ENCODE measurements at regions not wholly inside any gene's neighbourhood (a gene's known extent, or its start where the extent isn't known, plus 50 kb on each side); places are given as distances from the start of the nearest gene placed in this dataset.

DNA sequence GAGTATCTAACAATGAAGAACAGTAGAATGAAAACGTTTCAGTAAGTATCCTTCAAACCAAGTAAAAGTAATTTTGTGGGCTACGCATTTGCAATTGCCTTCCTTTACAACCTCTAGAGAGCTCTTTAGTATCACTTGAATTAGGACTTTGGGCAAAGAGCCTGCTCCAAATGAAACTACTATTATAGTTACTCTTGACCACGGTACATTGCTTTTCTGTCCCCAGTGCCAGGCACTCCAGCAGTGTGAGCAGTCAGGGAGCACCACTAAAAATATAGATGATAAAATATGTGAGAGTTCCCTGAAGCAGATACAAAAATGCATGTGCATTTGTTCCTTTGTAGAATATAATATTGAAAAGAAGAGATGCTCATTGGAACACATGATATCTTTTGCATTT lies 450.1 kb upstream of the MANEA start:
- TF ChIP-seq, protein P1, sequence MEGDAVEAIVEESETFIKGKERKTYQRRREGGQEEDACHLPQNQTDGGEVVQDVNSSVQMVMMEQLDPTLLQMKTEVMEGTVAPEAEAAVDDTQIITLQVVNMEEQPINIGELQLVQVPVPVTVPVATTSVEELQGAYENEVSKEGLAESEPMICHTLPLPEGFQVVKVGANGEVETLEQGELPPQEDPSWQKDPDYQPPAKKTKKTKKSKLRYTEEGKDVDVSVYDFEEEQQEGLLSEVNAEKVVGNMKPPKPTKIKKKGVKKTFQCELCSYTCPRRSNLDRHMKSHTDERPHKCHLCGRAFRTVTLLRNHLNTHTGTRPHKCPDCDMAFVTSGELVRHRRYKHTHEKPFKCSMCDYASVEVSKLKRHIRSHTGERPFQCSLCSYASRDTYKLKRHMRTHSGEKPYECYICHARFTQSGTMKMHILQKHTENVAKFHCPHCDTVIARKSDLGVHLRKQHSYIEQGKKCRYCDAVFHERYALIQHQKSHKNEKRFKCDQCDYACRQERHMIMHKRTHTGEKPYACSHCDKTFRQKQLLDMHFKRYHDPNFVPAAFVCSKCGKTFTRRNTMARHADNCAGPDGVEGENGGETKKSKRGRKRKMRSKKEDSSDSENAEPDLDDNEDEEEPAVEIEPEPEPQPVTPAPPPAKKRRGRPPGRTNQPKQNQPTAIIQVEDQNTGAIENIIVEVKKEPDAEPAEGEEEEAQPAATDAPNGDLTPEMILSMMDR (IDR thresholded peaks at IDR 0.05) = no peak
- H3K27me3 ChIP-seq = no peaks in the 10 kb centered on the region
- ATAC-seq (peak; percentile 51), DNase-seq (no peak)
- H3K9me3 ChIP-seq = no peaks in the 10 kb centered on the region
- no peaks in the 10 kb centered on the region for H3K4me1 ChIP-seq
- no peak overlapping the region for H3K4me3 ChIP-seq
- H3K36me3 ChIP-seq = no peaks in the 10 kb centered on the region
- intact Hi-C loops (cut with DNase I) = no loop called here
- no peak overlapping the region for H3K27ac ChIP-seq

DNA sequence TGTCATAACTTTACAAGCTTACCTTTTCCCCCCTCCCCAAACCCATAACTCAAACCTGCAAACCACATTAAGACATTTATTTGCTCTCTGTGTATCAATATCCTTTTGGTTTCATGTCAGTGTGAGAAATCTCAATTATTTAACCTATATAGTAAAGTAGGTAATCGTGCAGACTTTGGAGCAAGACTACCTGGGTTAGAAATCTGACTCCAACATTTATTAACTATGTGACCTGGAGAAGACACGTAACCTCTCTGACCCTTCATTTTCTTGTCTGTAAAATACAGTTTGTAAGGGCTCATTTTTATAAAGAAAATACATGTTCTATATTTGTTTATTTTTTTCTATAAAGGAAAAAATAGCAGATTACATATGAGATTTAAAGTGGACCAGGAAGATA lies 448.9 kb upstream of the MANEA start:
- Histone ChIP-seq H3K27me3 (no peaks in the 10 kb centered on the region), H3K4me1 (no peaks in the 10 kb centered on the region), H3K4me3 (no peak overlapping the region), H3K27ac (no peak overlapping the region), H3K9me3 (no peaks in the 10 kb centered on the region), H3K36me3 (no peaks in the 10 kb centered on the region)
- no peak for ATAC-seq
- intact Hi-C loops (cut with DNase I) = no loop called here
- TF ChIP-seq, protein P1 (IDR thresholded peaks at IDR 0.05) = no peak
- no peak for DNase-seq

DNA sequence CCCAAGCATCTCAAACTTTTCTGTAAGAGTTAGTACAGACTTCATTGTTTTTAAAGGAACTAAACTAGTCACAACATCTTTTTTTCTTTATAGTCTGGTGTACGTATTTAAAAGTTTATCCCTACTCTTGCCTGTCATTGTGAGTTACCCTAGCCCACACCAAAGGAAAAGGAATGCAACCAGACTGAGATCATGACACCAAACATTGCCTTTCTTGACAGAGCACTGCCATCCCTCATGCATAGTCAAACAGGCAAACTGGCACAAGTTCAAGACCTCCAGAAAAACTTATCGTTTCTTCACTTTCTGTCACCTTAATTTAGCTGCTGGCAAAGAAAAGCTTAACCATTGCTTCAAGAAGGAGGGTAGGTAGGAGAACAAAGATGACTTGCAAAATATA lies 448.4 kb upstream of the MANEA start:
- ATAC-seq (no peak), DNase-seq (no peak)
- no peaks in the 10 kb centered on the region for H3K9me3 ChIP-seq
- no peak overlapping the region for H3K4me3 ChIP-seq
- no peak overlapping the region for H3K27ac ChIP-seq
- TF ChIP-seq, protein P1 (IDR thresholded peaks at IDR 0.05) = no peak
- H3K36me3 ChIP-seq = no peaks in the 10 kb centered on the region
- no peaks in the 10 kb centered on the region for H3K4me1 ChIP-seq
- intact Hi-C loops (cut with DNase I) = no loop called here
- no peaks in the 10 kb centered on the region for H3K27me3 ChIP-seq

DNA sequence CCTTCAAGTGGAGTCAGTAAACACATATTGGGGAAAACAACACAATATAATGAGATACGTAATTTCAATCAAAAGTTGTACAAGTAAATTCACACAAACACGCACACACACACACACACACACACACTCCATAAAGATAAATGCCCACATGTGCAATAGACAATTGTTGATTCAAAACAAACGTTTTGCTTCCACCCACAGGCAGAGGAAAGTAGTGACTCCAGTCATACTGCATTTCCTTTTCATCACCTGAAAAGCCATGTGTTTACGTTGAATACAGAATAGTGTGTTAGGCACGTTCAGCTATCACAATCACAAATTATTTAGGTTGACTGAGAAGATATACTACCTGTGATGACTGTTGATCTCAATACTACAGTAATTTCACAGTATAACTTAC lies 443.8 kb upstream of the MANEA start:
- no peak overlapping the region for H3K4me3 ChIP-seq
- no peak overlapping the region for H3K27ac ChIP-seq
- no peaks in the 10 kb centered on the region for H3K4me1 ChIP-seq
- no peak for DNase-seq
- ATAC-seq = no peak
- TF ChIP-seq, protein P1 (IDR thresholded peaks at IDR 0.05) = no peak
- no peaks in the 10 kb centered on the region for H3K9me3 ChIP-seq
- no peaks in the 10 kb centered on the region for H3K27me3 ChIP-seq
- no peaks in the 10 kb centered on the region for H3K36me3 ChIP-seq
- intact Hi-C loops (cut with DNase I) = no loop called here

DNA sequence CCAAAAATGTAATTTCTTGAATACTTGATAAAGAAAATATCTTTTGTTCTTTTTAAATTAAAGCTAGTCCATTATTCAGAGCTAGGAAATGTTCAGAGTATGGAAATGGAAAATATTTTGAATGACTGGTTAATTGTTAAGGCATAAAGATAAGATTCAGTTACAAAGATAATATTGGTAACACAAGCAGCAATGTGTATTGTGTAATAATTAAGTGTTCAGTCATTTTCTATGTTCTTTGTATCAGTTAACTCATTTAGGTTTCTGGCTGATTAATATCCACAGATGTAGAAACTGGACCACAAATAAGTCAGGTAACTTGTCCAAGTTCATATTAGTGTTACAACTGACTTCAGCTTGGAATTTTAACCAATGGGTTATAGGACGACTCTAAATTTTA lies 442.2 kb upstream of the MANEA start:
- intact Hi-C loops (cut with DNase I) = no loop called here
- Histone ChIP-seq H3K9me3 (no peaks in the 10 kb centered on the region), H3K27ac (no peak overlapping the region), H3K36me3 (no peaks in the 10 kb centered on the region), H3K4me1 (no peaks in the 10 kb centered on the region), H3K4me3 (no peak overlapping the region), H3K27me3 (no peaks in the 10 kb centered on the region)
- ATAC-seq = no peak
- no peak for DNase-seq
- TF ChIP-seq, protein P1 (IDR thresholded peaks at IDR 0.05) = no peak

DNA sequence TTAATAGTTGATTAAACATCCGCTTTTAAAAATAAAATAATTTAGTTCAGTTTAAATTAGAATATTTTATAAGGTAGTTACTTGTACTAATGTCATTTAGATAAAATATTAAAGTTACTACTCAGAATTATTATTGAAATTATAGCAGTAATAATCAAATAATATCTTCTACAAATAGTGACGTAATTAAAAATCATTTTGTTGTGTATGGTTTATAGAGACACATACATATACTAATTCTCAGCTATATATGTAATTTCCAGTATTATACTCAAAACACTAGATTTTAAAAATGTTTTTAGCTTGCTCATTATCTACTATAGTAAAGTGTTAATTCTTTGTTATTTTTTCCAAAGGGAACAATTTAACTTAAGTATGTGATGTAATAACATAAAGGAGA lies 435.2 kb upstream of the MANEA start:
- Histone ChIP-seq H3K9me3 (no peaks in the 10 kb centered on the region), H3K27ac (no peak overlapping the region), H3K4me1 (no peaks in the 10 kb centered on the region), H3K4me3 (no peak overlapping the region), H3K36me3 (no peaks in the 10 kb centered on the region), H3K27me3 (no peaks in the 10 kb centered on the region)
- intact Hi-C loops (cut with DNase I) = no loop called here
- TF ChIP-seq, protein P1 (IDR thresholded peaks at IDR 0.05) = no peak
- ATAC-seq = no peak
- DNase-seq = no peak

Measured in upper lobe of right lung (tissue), 1 donor.